ENCODE measurements at regions not wholly inside any gene's neighbourhood (a gene's known extent, or its start where the extent isn't known, plus 50 kb on each side); places are given as distances from the start of the nearest gene placed in this dataset.
A peak's percentile ranks its signal among the peaks of the same experiment; 100 is the strongest.
"Not testable (repeated sequence)": the region's sequence is repeated elsewhere in the genome, so short reads cannot be mapped to it uniquely, and the experiment has no call there.

DNA sequence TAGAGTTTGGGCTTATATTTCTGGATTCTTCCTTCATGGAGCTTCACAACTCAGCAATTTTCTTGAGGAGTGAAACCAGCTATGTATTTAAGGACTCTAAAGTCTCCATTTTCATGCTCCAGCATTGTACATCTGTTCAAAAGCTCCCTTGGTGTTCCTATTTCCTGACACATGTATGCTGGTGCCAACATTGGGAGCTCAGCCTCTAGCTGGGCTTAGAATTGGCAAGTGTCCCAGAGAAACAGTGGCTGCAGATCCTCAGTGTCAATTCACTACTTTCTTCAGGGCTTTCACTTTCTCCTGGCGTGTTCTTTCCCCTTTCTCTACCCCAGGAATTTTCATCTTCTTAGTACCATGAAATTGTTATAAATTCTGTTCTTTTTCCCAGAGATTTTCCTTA lies 103.1 kb downstream of the ZNF467 start:
- H3K27me3 ChIP-seq (replicated peaks in 2 of 5; ENCODE audit: control insufficient read depth in 4 of 5, insufficient read depth in 5 of 5, low read length in 4 of 5) = no peaks in the 10 kb centered on the region
- peak in 2 of 3 donors; percentile 8 to 29 for DNase-seq
- peaks cover 0 to 9% (median 6%) of the 10 kb centered on the region in 4 experiments for H3K4me1 ChIP-seq (ENCODE audit: control extremely low read depth in 1 of 4, control insufficient read depth in 4 of 4, insufficient read depth in 4 of 4, low read length in 3 of 4)
- H3K9me3 ChIP-seq (ENCODE audit: control extremely low read depth in 1 of 5, control insufficient read depth in 4 of 5, insufficient read depth in 2 of 5, low read depth in 1 of 5, low read length in 4 of 5) = no peaks in the 10 kb centered on the region
- ChIA-PET POLR2A (no interaction called here), CTCF (interaction anchor here (0.5 to 1.9 kb wide), 13 partner anchors 8 to 130 kb away, joined by 3 to 9 read pairs (median 3); no protein-coding TSS in a partner anchor)
- 14% methylated on average over 1 of the region's 1 CpG for WGBS (ENCODE audit: insufficient coverage)
- H3K36me3 ChIP-seq (ENCODE audit: control insufficient read depth in 4 of 4, insufficient read depth in 4 of 4, low read length in 3 of 4) = no peaks in the 10 kb centered on the region
- H3K4me3 ChIP-seq (ENCODE audit: control insufficient read depth in 1 of 7, extremely low read depth in 1 of 7, insufficient read depth in 4 of 7, low read depth in 2 of 7, low read length in 6 of 7) = peak overlapping the region in 2 of 7 experiments; percentile 9 to 34
- no peak overlapping the region for H3K27ac ChIP-seq (ENCODE audit: insufficient read depth in 1 of 2, low read depth in 1 of 2, low read length in 2 of 2, poor library complexity in 1 of 2, severe bottlenecking in 2 of 2)

GRCh38 chr7:149669121-149669818 lies 104.1 kb downstream of the ZNF467 start:
- ChIA-PET POLR2A (no interaction called here), CTCF (no interaction called here)
- H3K9me3 ChIP-seq (ENCODE audit: control extremely low read depth in 1 of 5, control insufficient read depth in 4 of 5, insufficient read depth in 2 of 5, low read depth in 1 of 5, low read length in 4 of 5) = no peaks in the 10 kb centered on the region
- H3K4me1 ChIP-seq (ENCODE audit: control extremely low read depth in 1 of 4, control insufficient read depth in 4 of 4, insufficient read depth in 4 of 4, low read length in 3 of 4) = peaks cover 0 to 9% (median 6%) of the 10 kb centered on the region in 4 experiments
- H3K36me3 ChIP-seq (ENCODE audit: control insufficient read depth in 4 of 4, insufficient read depth in 4 of 4, low read length in 3 of 4) = no peaks in the 10 kb centered on the region
- no peak overlapping the region for H3K4me3 ChIP-seq (ENCODE audit: control insufficient read depth in 1 of 7, extremely low read depth in 1 of 7, insufficient read depth in 4 of 7, low read depth in 2 of 7, low read length in 6 of 7)
- H3K27ac ChIP-seq (ENCODE audit: insufficient read depth in 1 of 2, low read depth in 1 of 2, low read length in 2 of 2, poor library complexity in 1 of 2, severe bottlenecking in 2 of 2) = no peak overlapping the region
- peak; percentile 28 to 50 (median 49) for DNase-seq
- no peaks in the 10 kb centered on the region for H3K27me3 ChIP-seq (replicated peaks in 2 of 5; ENCODE audit: control insufficient read depth in 4 of 5, insufficient read depth in 5 of 5, low read length in 4 of 5)
- no CpG with 5 or more reads among the region's 7 CpGs for WGBS (ENCODE audit: insufficient coverage)

DNA sequence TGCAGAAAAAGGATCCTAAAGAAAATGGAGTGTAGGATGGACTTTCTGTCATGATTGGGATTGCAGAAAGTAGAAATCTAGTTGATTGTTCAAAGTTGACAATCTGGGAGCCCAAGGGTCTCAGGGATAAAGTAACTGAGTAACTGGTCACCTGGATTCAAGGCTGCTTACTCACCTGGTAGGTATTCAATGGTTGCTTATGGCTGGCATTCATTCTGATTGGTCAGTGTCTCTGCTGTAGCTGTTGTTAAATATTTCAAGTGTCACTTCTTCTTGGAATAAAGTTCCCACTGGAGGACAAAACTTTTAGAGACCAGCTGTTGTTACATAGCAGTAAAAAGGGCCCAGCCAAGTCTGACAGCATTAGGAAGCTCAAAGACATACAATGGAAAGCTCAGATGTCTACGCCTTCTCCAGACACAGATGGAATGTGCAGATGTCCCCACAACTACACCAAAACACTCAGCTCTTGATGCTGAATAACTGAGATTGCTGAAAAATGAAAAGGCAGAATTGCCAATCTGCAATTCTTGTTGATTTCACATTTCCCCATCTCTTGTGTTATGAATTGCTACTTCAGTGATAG lies 106.9 kb downstream of the ZNF467 start:
- H3K9me3 ChIP-seq (ENCODE audit: control extremely low read depth in 1 of 5, control insufficient read depth in 4 of 5, insufficient read depth in 2 of 5, low read depth in 1 of 5, low read length in 4 of 5) = peaks cover 0 to 7% (median 0%) of the 10 kb centered on the region in 5 experiments
- CTCF ChIA-PET = interaction anchor here (0.9 kb wide), 1 partner anchor 76 kb away, joined by 3 read pairs; no protein-coding TSS in a partner anchor
- H3K27ac ChIP-seq (ENCODE audit: insufficient read depth in 1 of 2, low read depth in 1 of 2, low read length in 2 of 2, poor library complexity in 1 of 2, severe bottlenecking in 2 of 2) = no peak overlapping the region
- H3K27me3 ChIP-seq (replicated peaks in 2 of 5; ENCODE audit: control insufficient read depth in 4 of 5, insufficient read depth in 5 of 5, low read length in 4 of 5) = no peaks in the 10 kb centered on the region
- H3K4me3 ChIP-seq (ENCODE audit: control insufficient read depth in 1 of 7, extremely low read depth in 1 of 7, insufficient read depth in 4 of 7, low read depth in 2 of 7, low read length in 6 of 7) = no peak overlapping the region
- POLR2A ChIA-PET = no interaction called here
- H3K36me3 ChIP-seq (ENCODE audit: control insufficient read depth in 4 of 4, insufficient read depth in 4 of 4, low read length in 3 of 4) = no peaks in the 10 kb centered on the region
- WGBS (ENCODE audit: insufficient coverage) = 43% methylated on average over 1 of the region's 1 CpG
- no peak for DNase-seq
- H3K4me1 ChIP-seq (ENCODE audit: control extremely low read depth in 1 of 4, control insufficient read depth in 4 of 4, insufficient read depth in 4 of 4, low read length in 3 of 4) = peaks cover 0 to 9% (median 6%) of the 10 kb centered on the region in 4 experiments

GRCh38 chr7:149665618-149666017 lies 107.8 kb downstream of the ZNF467 start:
- H3K4me1 ChIP-seq (ENCODE audit: control extremely low read depth in 1 of 4, control insufficient read depth in 4 of 4, insufficient read depth in 4 of 4, low read length in 3 of 4); H3K4me3 ChIP-seq (ENCODE audit: control insufficient read depth in 1 of 7, extremely low read depth in 1 of 7, insufficient read depth in 4 of 7, low read depth in 2 of 7, low read length in 6 of 7); H3K27me3 ChIP-seq (replicated peaks in 2 of 5; ENCODE audit: control insufficient read depth in 4 of 5, insufficient read depth in 5 of 5, low read length in 4 of 5); H3K27ac ChIP-seq (ENCODE audit: insufficient read depth in 1 of 2, low read depth in 1 of 2, low read length in 2 of 2, poor library complexity in 1 of 2, severe bottlenecking in 2 of 2); POLR2A ChIA-PET; CTCF ChIA-PET; H3K9me3 ChIP-seq (ENCODE audit: control extremely low read depth in 1 of 5, control insufficient read depth in 4 of 5, insufficient read depth in 2 of 5, low read depth in 1 of 5, low read length in 4 of 5); H3K36me3 ChIP-seq (ENCODE audit: control insufficient read depth in 4 of 4, insufficient read depth in 4 of 4, low read length in 3 of 4); DNase-seq: not testable (repeated sequence)
- 92% methylated on average over 2 of the region's 2 CpGs for WGBS (ENCODE audit: insufficient coverage)

GRCh38 chr7:149664666-149665065 lies 108.7 kb downstream of the ZNF467 start:
- Histone ChIP-seq H3K4me3 (ENCODE audit: control insufficient read depth in 1 of 7, extremely low read depth in 1 of 7, insufficient read depth in 4 of 7, low read depth in 2 of 7, low read length in 6 of 7) (no peak overlapping the region), H3K9me3 (ENCODE audit: control extremely low read depth in 1 of 5, control insufficient read depth in 4 of 5, insufficient read depth in 2 of 5, low read depth in 1 of 5, low read length in 4 of 5) (peaks cover 0 to 12% (median 0%) of the 10 kb centered on the region in 5 experiments), H3K27me3 (replicated peaks in 2 of 5; ENCODE audit: control insufficient read depth in 4 of 5, insufficient read depth in 5 of 5, low read length in 4 of 5) (no peaks in the 10 kb centered on the region), H3K27ac (ENCODE audit: insufficient read depth in 1 of 2, low read depth in 1 of 2, low read length in 2 of 2, poor library complexity in 1 of 2, severe bottlenecking in 2 of 2) (no peak overlapping the region), H3K36me3 (ENCODE audit: control insufficient read depth in 4 of 4, insufficient read depth in 4 of 4, low read length in 3 of 4) (no peaks in the 10 kb centered on the region), H3K4me1 (ENCODE audit: control extremely low read depth in 1 of 4, control insufficient read depth in 4 of 4, insufficient read depth in 4 of 4, low read length in 3 of 4) (no peaks in the 10 kb centered on the region)
- DNase-seq = no peak
- ChIA-PET POLR2A (no interaction called here), CTCF (interaction anchor here (1.0 to 4.1 kb wide), 2 partner anchors 40 to 77 kb away, joined by 4 to 18 read pairs; no protein-coding TSS in a partner anchor)
- WGBS (ENCODE audit: insufficient coverage) = 100% methylated on average over 1 of the region's 1 CpG

- no peaks in the 10 kb centered on the region for H3K4me1 ChIP-seq (ENCODE audit: control extremely low read depth in 1 of 4, control insufficient read depth in 4 of 4, insufficient read depth in 4 of 4, low read length in 3 of 4)
- peaks cover 0 to 12% (median 0%) of the 10 kb centered on the region in 5 experiments for H3K9me3 ChIP-seq (ENCODE audit: control extremely low read depth in 1 of 5, control insufficient read depth in 4 of 5, insufficient read depth in 2 of 5, low read depth in 1 of 5, low read length in 4 of 5)
- WGBS (ENCODE audit: insufficient coverage) = 100% methylated on average over 1 of the region's 5 CpGs
- POLR2A ChIA-PET = no interaction called here
- DNase-seq = no peak
- H3K4me3 ChIP-seq (ENCODE audit: control insufficient read depth in 1 of 7, extremely low read depth in 1 of 7, insufficient read depth in 4 of 7, low read depth in 2 of 7, low read length in 6 of 7) = no peak overlapping the region
- CTCF ChIA-PET = interaction anchor here (1.0 to 4.1 kb wide), 3 partner anchors 40 to 139 kb away, joined by 3 to 18 read pairs (median 4); no protein-coding TSS in a partner anchor
- no peaks in the 10 kb centered on the region for H3K36me3 ChIP-seq (ENCODE audit: control insufficient read depth in 4 of 4, insufficient read depth in 4 of 4, low read length in 3 of 4)
- H3K27me3 ChIP-seq (replicated peaks in 2 of 5; ENCODE audit: control insufficient read depth in 4 of 5, insufficient read depth in 5 of 5, low read length in 4 of 5) = no peaks in the 10 kb centered on the region
- H3K27ac ChIP-seq (ENCODE audit: insufficient read depth in 1 of 2, low read depth in 1 of 2, low read length in 2 of 2, poor library complexity in 1 of 2, severe bottlenecking in 2 of 2) = no peak overlapping the region
These were observed 109.2 kb downstream of the ZNF467 start for GRCh38 chr7:149664176-149664575.

DNA sequence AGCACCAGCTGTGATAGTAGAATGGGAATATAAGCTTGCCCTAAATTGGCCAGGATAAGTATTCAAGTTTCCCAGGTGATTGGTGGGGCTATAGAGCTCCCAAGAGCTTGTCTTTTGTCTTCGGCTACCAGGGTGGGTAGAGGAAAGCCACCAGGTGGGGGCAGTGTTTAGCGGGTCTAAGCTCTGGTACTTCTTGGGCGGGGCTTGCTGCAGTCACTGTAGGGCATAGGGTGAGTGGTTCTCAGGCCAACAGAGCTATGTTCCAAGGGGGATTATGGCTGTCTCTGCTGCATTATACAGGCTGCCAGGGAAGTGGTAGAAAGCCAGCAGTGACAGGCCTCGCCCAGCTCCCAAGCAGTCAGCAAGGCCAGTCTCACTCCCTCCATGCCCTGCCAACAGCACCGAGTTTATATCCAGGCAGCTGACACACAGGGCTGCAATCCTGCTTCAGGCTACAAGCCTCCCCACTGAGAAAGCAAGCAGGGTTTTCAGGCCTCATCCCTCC lies 110.7 kb downstream of the ZNF467 start:
- no peaks in the 10 kb centered on the region for H3K36me3 ChIP-seq (ENCODE audit: control insufficient read depth in 4 of 4, insufficient read depth in 4 of 4, low read length in 3 of 4)
- no peaks in the 10 kb centered on the region for H3K27me3 ChIP-seq (replicated peaks in 2 of 5; ENCODE audit: control insufficient read depth in 4 of 5, insufficient read depth in 5 of 5, low read length in 4 of 5)
- H3K27ac ChIP-seq (ENCODE audit: insufficient read depth in 1 of 2, low read depth in 1 of 2, low read length in 2 of 2, poor library complexity in 1 of 2, severe bottlenecking in 2 of 2) = no peak overlapping the region
- no peak overlapping the region for H3K4me3 ChIP-seq (ENCODE audit: control insufficient read depth in 1 of 7, extremely low read depth in 1 of 7, insufficient read depth in 4 of 7, low read depth in 2 of 7, low read length in 6 of 7)
- ChIA-PET CTCF (interaction anchor here (0.8 to 4.1 kb wide), 14 partner anchors 8 to 144 kb away, joined by 3 to 18 read pairs (median 4); no protein-coding TSS in a partner anchor), POLR2A (no interaction called here)
- H3K9me3 ChIP-seq (ENCODE audit: control extremely low read depth in 1 of 5, control insufficient read depth in 4 of 5, insufficient read depth in 2 of 5, low read depth in 1 of 5, low read length in 4 of 5) = peaks cover 0 to 12% (median 0%) of the 10 kb centered on the region in 5 experiments
- H3K4me1 ChIP-seq (ENCODE audit: control extremely low read depth in 1 of 4, control insufficient read depth in 4 of 4, insufficient read depth in 4 of 4, low read length in 3 of 4) = no peaks in the 10 kb centered on the region
- WGBS (ENCODE audit: insufficient coverage) = 74% methylated on average over 5 of the region's 5 CpGs
- peak; percentile 14 to 66 (median 51) for DNase-seq
